Naive thymus-derived CD4-positive, alpha-beta T cell (primary cell): ENCODE measurements at regions not wholly inside any gene's neighbourhood (a gene's known extent, or its start where the extent isn't known, plus 50 kb on each side); places are given as distances from the start of the nearest gene placed in this dataset.
A peak's percentile ranks its signal among the peaks of the same experiment; 100 is the strongest.

Source experiments
- ATAC-seq: fragments of 150-1000 bp; cut with Tn5 transposase; 2 replicates; pipeline ENCODE4 v1.10.0; 2021; ENCODE audit warnings: mild to moderate bottlenecking, moderate library complexity
- CTCF ChIA-PET: fragments of 350-600 bp; sonication (Branson Sonifier 250); formaldehyde crosslinking; loops from one replicate; lab custom pipeline; 2021; ENCODE audit warnings: antibody characterized with exemption; lab: Charles Lee
- POLR2A ChIA-PET: fragments of 350-600 bp; sonication (Branson Sonifier 250); formaldehyde crosslinking; loops from one replicate; lab custom pipeline; 2021; ENCODE audit warnings: antibody characterized with exemption, inconsistent platforms; lab: Charles Lee
- DNase-seq, 9 donors: peaks; one replicate each; pipeline versions ENCODE4 v3.0.0 to v3.0.0-alpha.2; 2020 to 2022; ENCODE audit warnings: mixed read lengths in 1 of 9
- H3K27ac ChIP-seq: one replicate; pipeline ENCODE4 v1.7.0; 2013; ENCODE audit warnings: mild to moderate bottlenecking, low read depth, low read length, moderate library complexity
- H3K27me3 ChIP-seq, 2 donors: one replicate each; pipeline ENCODE4 v1.7.0; 2013; ENCODE audit warnings: low read length in 2 of 2, mild to moderate bottlenecking in 2 of 2, moderate library complexity in 2 of 2; ENCODE audit not compliant: control insufficient read depth in 2 of 2, insufficient read depth in 2 of 2
- H3K36me3 ChIP-seq, 3 experiments: 1 replicate in 2 of 3; 2 replicates in 1 of 3; pipeline ENCODE4 v1.7.0; 2013; ENCODE audit warnings: low read length in 3 of 3, mild to moderate bottlenecking in 3 of 3, moderate library complexity in 1 of 3; ENCODE audit not compliant: insufficient read depth in 3 of 3, control insufficient read depth in 2 of 3
- H3K4me1 ChIP-seq, 2 donors: one replicate each; pipeline ENCODE4 v1.7.0; 2013; ENCODE audit warnings: low read length in 2 of 2, mild to moderate bottlenecking in 2 of 2, moderate library complexity in 1 of 2; ENCODE audit not compliant: control insufficient read depth in 2 of 2, insufficient read depth in 2 of 2
- H3K4me3 ChIP-seq: 2 replicates; pipeline ENCODE4 v1.7.0; 2013; ENCODE audit warnings: mild to moderate bottlenecking, low read length
- H3K9me3 ChIP-seq, 3 experiments: 1 replicate in 2 of 3; 2 replicates in 1 of 3; pipeline ENCODE4 v1.7.0; 2013; ENCODE audit warnings: low read length in 3 of 3; ENCODE audit not compliant: control insufficient read depth in 2 of 3
- H3K27ac Mint-ChIP-seq, 9 donors: one replicate each; pipeline ENCODE4 v1.8.0; 2020 to 2022; ENCODE audit warnings: mixed read lengths in 9 of 9, mild to moderate bottlenecking in 8 of 9, moderate library complexity in 5 of 9, inconsistent platforms in 2 of 9
- H3K27me3 Mint-ChIP-seq, 5 donors: one replicate each; pipeline ENCODE4 v1.8.0; 2021 to 2022; ENCODE audit warnings: mixed read lengths in 5 of 5, mild to moderate bottlenecking in 1 of 5
- H3K36me3 Mint-ChIP-seq, 5 donors: one replicate each; pipeline ENCODE4 v1.8.0; 2020 to 2022; ENCODE audit warnings: mixed read lengths in 5 of 5, mild to moderate bottlenecking in 3 of 5, inconsistent platforms in 1 of 5
- H3K4me1 Mint-ChIP-seq, 7 donors: one replicate each; pipeline ENCODE4 v1.8.0; 2020 to 2022; ENCODE audit warnings: mixed read lengths in 7 of 7, mild to moderate bottlenecking in 3 of 7, inconsistent platforms in 1 of 7
- H3K4me3 Mint-ChIP-seq, 10 donors: one replicate each; pipeline ENCODE4 v1.8.0; 2020 to 2022; ENCODE audit warnings: mild to moderate bottlenecking in 10 of 10, mixed read lengths in 10 of 10, moderate library complexity in 6 of 10, inconsistent platforms in 2 of 10
- H3K9me3 Mint-ChIP-seq, 11 donors: one replicate each; pipeline ENCODE4 v1.8.0; 2020 to 2022; ENCODE audit warnings: mixed read lengths in 11 of 11, mild to moderate bottlenecking in 4 of 11, inconsistent platforms in 1 of 11, moderate library complexity in 1 of 11
- intact Hi-C, 2 donors: fragments of 100-400 bp; cut with micrococcal nuclease; formaldehyde crosslinking; loops; one replicate each; pipeline ENCODE4 v1.15.1; 2023

- no peak overlapping the region for H3K27ac ChIP-seq
- H3K4me1 Mint-ChIP-seq = no peaks in the 10 kb centered on the region
- ChIA-PET POLR2A (no interaction called here), CTCF (no interaction called here)
- H3K27me3 Mint-ChIP-seq = no peaks in the 10 kb centered on the region
- no peak overlapping the region for H3K27ac Mint-ChIP-seq
- H3K36me3 Mint-ChIP-seq = no peaks in the 10 kb centered on the region
- H3K4me1 ChIP-seq = no peaks in the 10 kb centered on the region
- DNase-seq (no peak), ATAC-seq (no peak)
- H3K27me3 ChIP-seq = no peaks in the 10 kb centered on the region
- no peaks in the 10 kb centered on the region for H3K36me3 ChIP-seq
- H3K4me3 ChIP-seq = no peak overlapping the region
- H3K9me3 ChIP-seq = no peaks in the 10 kb centered on the region
- H3K9me3 Mint-ChIP-seq = peaks cover 0 to 9% (median 0%) of the 10 kb centered on the region in 11 donors
- no peak overlapping the region for H3K4me3 Mint-ChIP-seq
- intact Hi-C loops = no loop called here
Observed at GRCh38 chr4:125447551-125448290, 133.0 kb downstream of the FAT4 start.

DNA sequence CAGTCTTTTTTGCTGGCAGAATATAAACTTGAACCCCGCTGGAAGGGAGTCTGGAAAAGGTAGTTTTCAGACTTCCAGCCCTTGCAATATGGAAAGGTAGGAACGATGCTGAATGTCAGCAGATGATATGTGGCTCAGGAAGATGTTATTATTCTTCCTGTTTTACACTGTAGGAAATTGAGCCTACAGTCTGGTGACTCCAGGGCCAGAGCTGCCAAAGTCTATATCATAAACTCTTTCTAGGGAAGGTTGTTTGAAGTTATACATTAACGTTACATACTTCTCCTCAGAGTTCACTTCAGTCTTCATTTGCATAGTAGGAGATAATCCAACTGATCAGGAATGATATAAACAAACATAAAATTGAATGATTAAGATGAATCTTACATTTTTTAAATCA, 141.3 kb downstream of the FAT4 start:
- H3K27ac Mint-ChIP-seq = no peak overlapping the region
- H3K36me3 Mint-ChIP-seq = no peaks in the 10 kb centered on the region
- Histone ChIP-seq H3K9me3 (no peaks in the 10 kb centered on the region), H3K27me3 (no peaks in the 10 kb centered on the region), H3K4me3 (no peak overlapping the region), H3K27ac (no peak overlapping the region), H3K4me1 (no peaks in the 10 kb centered on the region), H3K36me3 (no peaks in the 10 kb centered on the region)
- H3K27me3 Mint-ChIP-seq = no peaks in the 10 kb centered on the region
- ATAC-seq (no peak), DNase-seq (no peak)
- peaks cover 0 to 7% (median 2%) of the 10 kb centered on the region in 11 donors for H3K9me3 Mint-ChIP-seq
- no peaks in the 10 kb centered on the region for H3K4me1 Mint-ChIP-seq
- no peak overlapping the region for H3K4me3 Mint-ChIP-seq
- ChIA-PET POLR2A (no interaction called here), CTCF (no interaction called here)
- intact Hi-C loops = no loop called here

- no peak overlapping the region for H3K4me3 Mint-ChIP-seq
- intact Hi-C loops = no loop called here
- no peak overlapping the region for H3K27ac Mint-ChIP-seq
- H3K36me3 Mint-ChIP-seq = no peaks in the 10 kb centered on the region
- peaks cover 0 to 7% (median 2%) of the 10 kb centered on the region in 11 donors for H3K9me3 Mint-ChIP-seq
- ATAC-seq (no peak), DNase-seq (peak in 1 of 9 donors; percentile 0)
- Histone ChIP-seq H3K4me3 (no peak overlapping the region), H3K27me3 (no peaks in the 10 kb centered on the region), H3K9me3 (no peaks in the 10 kb centered on the region), H3K27ac (no peak overlapping the region), H3K4me1 (no peaks in the 10 kb centered on the region), H3K36me3 (no peaks in the 10 kb centered on the region)
- POLR2A ChIA-PET = no interaction called here
- no peaks in the 10 kb centered on the region for H3K27me3 Mint-ChIP-seq
- CTCF ChIA-PET = no interaction called here
- no peaks in the 10 kb centered on the region for H3K4me1 Mint-ChIP-seq
Observed at GRCh38 chr4:125459531-125459930, 144.8 kb downstream of the FAT4 start.

GRCh38 chr4:125461676-125462363, 147.1 kb downstream of the FAT4 start:
- no peaks in the 10 kb centered on the region for H3K4me1 Mint-ChIP-seq

GRCh38 chr4:125464146-125464545, 149.4 kb downstream of the FAT4 start:
- ATAC-seq (no peak), DNase-seq (no peak)
- H3K4me3 ChIP-seq = no peak overlapping the region
- no peak overlapping the region for H3K27ac Mint-ChIP-seq
- no peaks in the 10 kb centered on the region for H3K36me3 Mint-ChIP-seq
- no peaks in the 10 kb centered on the region for H3K27me3 Mint-ChIP-seq
- H3K4me1 ChIP-seq = no peaks in the 10 kb centered on the region
- peaks cover 0 to 7% (median 2%) of the 10 kb centered on the region in 11 donors for H3K9me3 Mint-ChIP-seq
- no peaks in the 10 kb centered on the region for H3K9me3 ChIP-seq
- CTCF ChIA-PET = no interaction called here
- H3K36me3 ChIP-seq = no peaks in the 10 kb centered on the region
- no peaks in the 10 kb centered on the region for H3K4me1 Mint-ChIP-seq
- H3K4me3 Mint-ChIP-seq = no peak overlapping the region
- H3K27me3 ChIP-seq = no peaks in the 10 kb centered on the region
- intact Hi-C loops = no loop called here
- POLR2A ChIA-PET = no interaction called here
- H3K27ac ChIP-seq = no peak overlapping the region

More at GRCh38 chr4:125461676-125462363, 147.1 kb downstream of the FAT4 start:
- no peaks in the 10 kb centered on the region for H3K4me1 ChIP-seq
- H3K36me3 Mint-ChIP-seq = no peaks in the 10 kb centered on the region
- no peak for ATAC-seq
- no peak overlapping the region for H3K27ac ChIP-seq
- H3K4me3 Mint-ChIP-seq = no peak overlapping the region
- no peaks in the 10 kb centered on the region for H3K9me3 ChIP-seq
- no peak for DNase-seq
- H3K9me3 Mint-ChIP-seq = peaks cover 0 to 7% (median 2%) of the 10 kb centered on the region in 11 donors
- no peaks in the 10 kb centered on the region for H3K27me3 Mint-ChIP-seq
- ChIA-PET POLR2A (no interaction called here), CTCF (no interaction called here)
- no peak overlapping the region for H3K4me3 ChIP-seq
- no peak overlapping the region for H3K27ac Mint-ChIP-seq
- no peaks in the 10 kb centered on the region for H3K27me3 ChIP-seq
- no peaks in the 10 kb centered on the region for H3K36me3 ChIP-seq
- intact Hi-C loops = no loop called here

- ChIA-PET CTCF (no interaction called here), POLR2A (no interaction called here)
- no peak for ATAC-seq
- Histone ChIP-seq H3K27me3 (no peaks in the 10 kb centered on the region), H3K27ac (no peak overlapping the region), H3K4me1 (no peaks in the 10 kb centered on the region), H3K36me3 (no peaks in the 10 kb centered on the region), H3K4me3 (no peak overlapping the region), H3K9me3 (no peaks in the 10 kb centered on the region)
- H3K27ac Mint-ChIP-seq = no peak overlapping the region
- no peak overlapping the region for H3K4me3 Mint-ChIP-seq
- no peaks in the 10 kb centered on the region for H3K36me3 Mint-ChIP-seq
- H3K9me3 Mint-ChIP-seq = peaks cover 0 to 6% (median 0%) of the 10 kb centered on the region in 11 donors
- DNase-seq = no peak
- H3K27me3 Mint-ChIP-seq = no peaks in the 10 kb centered on the region
- no peaks in the 10 kb centered on the region for H3K4me1 Mint-ChIP-seq
- intact Hi-C loops = no loop called here
Observed at GRCh38 chr4:125481334-125482045, 166.7 kb downstream of the FAT4 start.
